Right lobe of liver (tissue), 6 donors: ENCODE measurements at regions not wholly inside any gene's neighbourhood (a gene's known extent, or its start where the extent isn't known, plus 50 kb on each side); places are given as distances from the start of the nearest gene placed in this dataset.
A peak's percentile ranks its signal among the peaks of the same experiment; 100 is the strongest.

ENCODE experiments used
- ATAC-seq, 4 donors: fragments of 200-7000 bp; cut with Tn5 transposase; one replicate each; pipeline ENCODE4 v1.9.1; 2020; ENCODE audit warnings: mild to moderate bottlenecking in 4 of 4, moderate library complexity in 4 of 4
- DNase-seq, 3 donors: peaks; one replicate each; pipeline ENCODE4 v3.0.0-alpha.2; 2020
- H3K27ac ChIP-seq, 3 donors: fragments of 200-600 bp; one replicate each; pipeline ENCODE4 v1.8.0; 2022
- H3K27me3 ChIP-seq, 2 donors: fragments of 200-600 bp; one replicate each; pipeline ENCODE4 v1.8.0; 2022
- H3K36me3 ChIP-seq, 4 donors: fragments of 200-600 bp; sonication (generic) in 1 of 4; one replicate each; pipeline versions ENCODE4 v1.5.1 to v1.8.0; 2017 to 2022; ENCODE audit warnings: control low read depth in 1 of 4
- H3K4me1 ChIP-seq, 4 donors: fragments of 200-600 bp; sonication (generic) in 1 of 4; one replicate each; pipeline versions ENCODE4 v1.5.1 to v1.8.0; 2017 to 2022; ENCODE audit warnings: control low read depth in 1 of 4
- H3K4me3 ChIP-seq, 3 donors: fragments of 200-600 bp; one replicate each; pipeline ENCODE4 v1.8.0; 2022
- H3K9me3 ChIP-seq, 4 donors: fragments of 200-600 bp; sonication (generic) in 1 of 4; one replicate each; pipeline versions ENCODE4 v1.5.1 to v1.8.0; 2017 to 2022; ENCODE audit warnings: control low read depth in 1 of 4
- POLR2A ChIP-seq: fragments of 450-650 bp; IDR thresholded peaks from one replicate; pipeline ENCODE4 v1.6.1; 2017; ENCODE audit warnings: antibody characterized with exemption, mild to moderate bottlenecking
- WGBS: methylation state at CpG from one replicate; pipeline ENCODE4 v1.1.6; 2018; ENCODE audit warnings: low coverage, low lambda C conversion rate; ENCODE audit not compliant: insufficient coverage; ENCODE audit errors: missing lambda C conversion rate; 5-methylcytosine and 5-hydroxymethylcytosine counted together
- intact Hi-C, 2 donors: fragments of 100-400 bp; cut with DNase I; formaldehyde crosslinking; loops; one replicate each; pipeline versions ENCODE4 v1.11.2 to v1.14.1; 2022
- TF ChIP-seq, protein P1 (sequence below), 4 donors: fragments of 200-600 bp in 3 of 4; fragments of 450-650 bp in 1 of 4; IDR thresholded peaks; one replicate each; pipeline versions ENCODE4 v1.5.1 to v1.8.0; 2016 to 2022; ENCODE audit warnings: antibody characterized with exemption in 4 of 4, mild to moderate bottlenecking in 2 of 4
- donor health status: DM: no; HTN: yes; CAD: no.
- donor health status: DM: no; HTN: no; CAD: no.
- donor health status: DM: no; HTN: no; CAD: no.
- donor health status: DM: no; HTN: yes; CAD: no.
- donor health status: DM: no; HTN: yes; CAD: no.

DNA sequence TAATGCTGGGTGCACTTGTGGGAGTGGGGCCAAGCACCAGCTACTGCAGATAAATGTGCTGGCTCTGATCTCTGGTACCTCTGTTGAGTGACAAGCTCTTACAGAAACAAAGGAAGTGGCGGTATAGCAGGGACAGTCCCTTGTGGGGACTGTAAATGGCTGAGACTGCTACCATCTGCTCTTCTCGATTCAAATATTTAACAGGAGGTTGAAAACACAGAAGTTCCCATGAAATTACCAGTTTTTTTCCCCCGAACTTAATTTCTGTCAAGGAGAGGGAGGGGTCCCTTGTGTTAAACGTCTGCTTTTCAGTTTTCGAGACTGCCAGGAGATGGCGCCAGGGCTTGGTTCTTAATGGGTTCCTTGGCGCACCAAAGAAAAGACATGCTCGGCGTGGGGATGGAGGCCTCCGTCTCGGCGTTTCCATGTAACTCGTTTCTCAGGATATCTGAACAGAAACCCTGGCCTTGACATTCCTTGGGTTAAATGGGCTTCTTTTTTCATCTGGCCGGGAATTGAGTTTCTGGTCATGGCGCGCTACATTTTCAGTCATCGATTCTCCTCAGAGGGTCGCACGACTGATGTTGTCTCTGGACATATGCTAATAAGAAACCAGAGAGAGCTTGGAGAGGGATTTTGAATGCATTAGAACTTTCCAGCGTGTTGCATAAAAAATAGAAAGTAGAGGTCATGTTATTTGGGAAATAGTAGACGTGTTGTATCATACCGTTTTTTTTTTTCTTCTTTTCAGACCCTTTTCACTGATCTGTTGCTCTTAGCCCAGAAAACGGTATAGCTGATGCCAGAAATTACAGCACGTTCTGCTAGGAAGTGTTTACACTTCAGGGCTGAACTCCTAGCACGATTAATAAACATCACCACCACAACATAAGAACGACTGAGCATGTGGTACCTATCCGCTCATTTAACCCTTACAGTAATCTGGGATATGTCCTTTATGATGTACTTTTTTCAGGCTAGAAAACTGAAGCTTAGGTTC is 64.0 kb downstream of the CARTPT start:
- Histone ChIP-seq H3K36me3 (no peaks in the 10 kb centered on the region), H3K4me1 (no peaks in the 10 kb centered on the region), H3K27me3 (no peaks in the 10 kb centered on the region), H3K27ac (no peak overlapping the region), H3K4me3 (no peak overlapping the region), H3K9me3 (no peaks in the 10 kb centered on the region)
- intact Hi-C loops: no loop called here
- TF ChIP-seq, protein P1, sequence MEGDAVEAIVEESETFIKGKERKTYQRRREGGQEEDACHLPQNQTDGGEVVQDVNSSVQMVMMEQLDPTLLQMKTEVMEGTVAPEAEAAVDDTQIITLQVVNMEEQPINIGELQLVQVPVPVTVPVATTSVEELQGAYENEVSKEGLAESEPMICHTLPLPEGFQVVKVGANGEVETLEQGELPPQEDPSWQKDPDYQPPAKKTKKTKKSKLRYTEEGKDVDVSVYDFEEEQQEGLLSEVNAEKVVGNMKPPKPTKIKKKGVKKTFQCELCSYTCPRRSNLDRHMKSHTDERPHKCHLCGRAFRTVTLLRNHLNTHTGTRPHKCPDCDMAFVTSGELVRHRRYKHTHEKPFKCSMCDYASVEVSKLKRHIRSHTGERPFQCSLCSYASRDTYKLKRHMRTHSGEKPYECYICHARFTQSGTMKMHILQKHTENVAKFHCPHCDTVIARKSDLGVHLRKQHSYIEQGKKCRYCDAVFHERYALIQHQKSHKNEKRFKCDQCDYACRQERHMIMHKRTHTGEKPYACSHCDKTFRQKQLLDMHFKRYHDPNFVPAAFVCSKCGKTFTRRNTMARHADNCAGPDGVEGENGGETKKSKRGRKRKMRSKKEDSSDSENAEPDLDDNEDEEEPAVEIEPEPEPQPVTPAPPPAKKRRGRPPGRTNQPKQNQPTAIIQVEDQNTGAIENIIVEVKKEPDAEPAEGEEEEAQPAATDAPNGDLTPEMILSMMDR (IDR thresholded peaks at IDR 0.05): peak; percentile 47 to 66 (median 59)
- TF ChIP-seq POLR2A: no peak
- peak; percentile 65 to 83 (median 75) for ATAC-seq
- DNase-seq: peak in 2 of 3 donors; percentile 51 to 55
- WGBS: 27% methylated on average over 27 of the region's 27 CpGs

DNA sequence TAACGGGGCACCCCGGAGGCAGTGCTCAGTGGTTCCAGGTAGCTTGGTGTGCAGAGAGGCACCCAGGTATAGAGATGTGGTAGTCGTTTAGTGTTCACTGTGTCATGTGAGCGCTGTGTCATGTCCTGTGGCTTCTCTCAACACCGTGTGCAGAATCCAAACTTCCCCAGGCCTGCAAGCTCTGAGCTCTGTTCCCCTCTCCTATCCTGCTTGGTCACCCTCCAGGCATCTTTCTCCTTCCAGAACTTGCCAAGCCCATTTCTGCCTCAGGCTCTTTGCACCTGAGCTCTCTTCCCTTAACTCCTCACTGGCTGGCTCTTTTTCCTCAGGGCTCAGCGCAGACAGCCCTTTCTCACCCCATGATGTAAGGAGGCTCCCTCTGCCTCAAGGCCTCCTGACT is 64.8 kb downstream of the CARTPT start:
- Histone ChIP-seq H3K27me3 (no peaks in the 10 kb centered on the region), H3K9me3 (no peaks in the 10 kb centered on the region), H3K4me1 (no peaks in the 10 kb centered on the region), H3K36me3 (no peaks in the 10 kb centered on the region), H3K27ac (no peak overlapping the region), H3K4me3 (no peak overlapping the region)
- WGBS: 48% methylated on average over 3 of the region's 6 CpGs
- TF ChIP-seq POLR2A: no peak
- TF ChIP-seq, protein P1 (IDR thresholded peaks at IDR 0.05): no peak
- no peak for DNase-seq
- intact Hi-C loops: no loop called here
- ATAC-seq: no peak

DNA sequence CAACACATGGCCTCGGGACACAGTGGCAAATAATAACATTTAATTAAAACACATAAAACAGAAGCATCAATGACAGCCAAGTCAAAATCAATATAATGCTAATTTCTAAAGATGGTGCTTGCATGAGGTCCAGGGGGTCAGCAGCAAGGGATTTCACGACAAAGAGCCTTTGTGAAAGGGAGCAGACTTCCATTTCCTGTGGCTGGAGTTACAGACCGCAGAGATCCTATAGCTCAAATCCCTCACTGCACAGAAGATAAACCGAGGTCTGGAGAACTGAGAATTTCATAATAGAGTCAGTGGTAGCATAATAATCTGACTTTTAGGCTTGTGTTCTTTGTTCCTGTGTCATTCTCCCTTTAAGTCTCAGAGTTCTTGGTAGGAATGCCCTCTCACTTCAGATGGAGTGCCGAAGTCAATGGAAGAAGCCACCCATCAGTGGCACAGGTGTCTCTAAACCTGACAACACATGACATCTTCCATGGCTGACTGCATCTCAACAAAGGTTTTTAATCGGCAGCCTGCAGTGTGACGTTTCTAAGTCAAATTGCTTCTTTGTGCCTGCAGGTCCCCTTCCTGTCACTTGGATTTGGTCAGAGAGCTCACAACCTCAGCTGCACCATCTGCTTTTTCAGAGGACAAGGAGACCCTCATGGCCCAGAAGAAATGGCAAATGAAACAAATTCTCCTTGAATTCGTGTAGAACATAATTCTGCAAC is 67.4 kb downstream of the CARTPT start:
- no peak for ATAC-seq
- Histone ChIP-seq H3K9me3 (no peaks in the 10 kb centered on the region), H3K27me3 (no peaks in the 10 kb centered on the region), H3K4me1 (no peaks in the 10 kb centered on the region), H3K27ac (no peak overlapping the region), H3K4me3 (no peak overlapping the region), H3K36me3 (no peaks in the 10 kb centered on the region)
- TF ChIP-seq, protein P1 (IDR thresholded peaks at IDR 0.05): no peak
- no peak for TF ChIP-seq POLR2A
- intact Hi-C loops: no loop called here
- no peak for DNase-seq
- WGBS: 51% methylated on average over 6 of the region's 8 CpGs

DNA sequence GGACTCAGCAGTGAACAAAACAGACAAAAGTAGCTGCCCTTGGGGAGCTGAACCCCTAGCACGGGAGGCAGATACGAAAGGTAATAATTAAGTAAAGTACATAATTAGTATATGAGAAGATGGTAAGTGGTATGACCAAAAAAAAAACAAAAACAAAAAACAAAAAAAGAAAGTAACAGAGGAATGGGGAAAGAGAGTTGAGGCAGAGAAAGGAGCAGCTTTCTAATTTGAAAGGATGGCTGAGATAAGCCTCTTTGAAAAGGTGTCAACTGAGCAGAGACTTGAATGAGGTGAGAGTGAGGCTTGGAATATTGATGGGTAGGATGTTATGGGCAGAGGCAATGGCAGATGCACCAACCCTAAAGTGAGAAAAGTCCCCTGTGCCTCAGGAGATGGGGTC is 69.7 kb downstream of the CARTPT start:
- 60% methylated on average over 2 of the region's 2 CpGs for WGBS
- intact Hi-C loops: no loop called here

More for the DNA sequence above, 69.7 kb downstream of the CARTPT start:
- ATAC-seq: no peak
- H3K27ac ChIP-seq: no peak overlapping the region
- DNase-seq: no peak
- no peak for TF ChIP-seq POLR2A
- TF ChIP-seq, protein P1 (IDR thresholded peaks at IDR 0.05): no peak
- no peaks in the 10 kb centered on the region for H3K4me1 ChIP-seq
- H3K9me3 ChIP-seq: no peaks in the 10 kb centered on the region
- no peak overlapping the region for H3K4me3 ChIP-seq
- H3K36me3 ChIP-seq: no peaks in the 10 kb centered on the region
- no peaks in the 10 kb centered on the region for H3K27me3 ChIP-seq
